ENCODE measurements at regions not wholly inside any gene's neighbourhood (a gene's known extent, or its start where the extent isn't known, plus 50 kb on each side); places are given as distances from the start of the nearest gene placed in this dataset.
"Not testable (repeated sequence)": the region's sequence is repeated elsewhere in the genome, so short reads cannot be mapped to it uniquely, and the experiment has no call there.

GRCh38 chr13:53408847-53409568 lies 380.4 kb downstream of the OLFM4 start:
- no peak for DNase-seq

GRCh38 chr13:53411463-53411862 lies 382.9 kb downstream of the OLFM4 start:
- peak; percentile 53 for DNase-seq

GRCh38 chr13:53415135-53415534 lies 386.5 kb downstream of the OLFM4 start:
- DNase-seq, result no peak

GRCh38 chr13:53417601-53418000 lies 389.0 kb downstream of the OLFM4 start:
- no peak for DNase-seq

GRCh38 chr13:53422415-53422814 lies 393.8 kb downstream of the OLFM4 start:
- DNase-seq, result no peak

GRCh38 chr13:53436396-53436795 lies 407.8 kb downstream of the OLFM4 start:
- no peak for DNase-seq

- DNase-seq, result no peak
Measured at GRCh38 chr13:53439439-53440225, 411.0 kb downstream of the OLFM4 start.

GRCh38 chr13:53442979-53443378 lies 414.4 kb downstream of the OLFM4 start:
- no peak for DNase-seq

GRCh38 chr13:53445686-53446085 lies 417.1 kb downstream of the OLFM4 start:
- DNase-seq, result no peak

- DNase-seq, result no peak
Measured at GRCh38 chr13:53447456-53447855, 418.8 kb downstream of the OLFM4 start.

- DNase-seq, result no peak
Measured at GRCh38 chr13:53447863-53448262, 419.2 kb downstream of the OLFM4 start.

- DNase-seq, result not testable (repeated sequence)
Measured at GRCh38 chr13:53452263-53452808, 423.7 kb downstream of the OLFM4 start.

GRCh38 chr13:53460796-53461195 lies 432.2 kb downstream of the OLFM4 start:
- DNase-seq, result no peak

GRCh38 chr13:53463106-53463505 lies 434.5 kb downstream of the OLFM4 start:
- no peak for DNase-seq

- no peak for DNase-seq
Measured at GRCh38 chr13:53466576-53466975, 438.0 kb downstream of the OLFM4 start.

- DNase-seq, result no peak
Measured at GRCh38 chr13:53473397-53473796, 444.8 kb downstream of the OLFM4 start.

- no peak for DNase-seq
Measured at GRCh38 chr13:53474878-53475277, 446.3 kb downstream of the OLFM4 start.

GRCh38 chr13:53490752-53491151 lies 462.1 kb downstream of the OLFM4 start:
- DNase-seq, result no peak

GRCh38 chr13:53494406-53494805 lies 465.8 kb downstream of the OLFM4 start:
- no peak for DNase-seq

GRCh38 chr13:53499576-53500133 lies 471.0 kb downstream of the OLFM4 start:
- DNase-seq, result peak; percentile 62

- DNase-seq, result no peak
Measured at GRCh38 chr13:53501387-53501786, 472.8 kb downstream of the OLFM4 start.

- no peak for DNase-seq
Measured at GRCh38 chr13:53507741-53508140, 479.1 kb downstream of the OLFM4 start.

- DNase-seq, result no peak
Measured at GRCh38 chr13:53512635-53513034, 484.0 kb downstream of the OLFM4 start.

GRCh38 chr13:53513226-53513625 lies 484.6 kb downstream of the OLFM4 start:
- DNase-seq, result no peak
